GM13976 (cell line): ENCODE measurements at regions not wholly inside any gene's neighbourhood (a gene's known extent, or its start where the extent isn't known, plus 50 kb on each side); places are given as distances from the start of the nearest gene placed in this dataset.

Experiments
- DNase-seq: peaks from one replicate; pipeline ENCODE4 v3.0.0; 2012; ENCODE audit warnings: low spot score
- in situ Hi-C: fragments of 300-500 bp; cut with MboI; formaldehyde crosslinking; loops from one replicate; pipeline ENCODE4 v1.12.0; 2022; ENCODE audit warnings: low sequenced_read_pairs, mixed read lengths, inconsistent platforms; ENCODE audit not compliant: unreplicated experiment
- TF ChIP-seq, protein P1 (sequence below): IDR thresholded peaks from 2 replicates; pipeline ENCODE4 v1.5.1; 2012; ENCODE audit warnings: borderline replicate concordance, mild to moderate bottlenecking; ENCODE audit not compliant: insufficient read depth; ENCODE audit errors: extremely low read depth, missing control alignments, control extremely low read depth

DNA sequence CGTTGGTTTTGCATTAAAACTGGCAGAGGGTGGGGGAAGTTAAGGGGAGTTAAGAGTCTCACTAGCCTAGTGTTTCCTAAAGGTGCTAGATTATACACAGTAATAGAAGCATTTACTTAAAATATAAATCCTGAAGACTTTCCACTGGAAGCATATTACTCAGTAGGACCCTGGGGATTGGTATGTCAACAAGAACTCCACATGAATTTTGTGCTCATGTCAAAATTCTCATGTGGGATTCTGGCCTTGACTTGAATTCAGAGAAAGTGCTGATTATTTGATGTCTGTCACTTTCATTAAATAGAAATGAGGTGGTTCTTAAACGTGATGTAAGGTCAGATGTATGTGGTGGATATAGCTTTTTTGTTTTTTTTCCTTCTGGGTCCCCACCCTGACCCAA, 997.2 kb downstream of the TUSC7 start:
- TF ChIP-seq, protein P1, sequence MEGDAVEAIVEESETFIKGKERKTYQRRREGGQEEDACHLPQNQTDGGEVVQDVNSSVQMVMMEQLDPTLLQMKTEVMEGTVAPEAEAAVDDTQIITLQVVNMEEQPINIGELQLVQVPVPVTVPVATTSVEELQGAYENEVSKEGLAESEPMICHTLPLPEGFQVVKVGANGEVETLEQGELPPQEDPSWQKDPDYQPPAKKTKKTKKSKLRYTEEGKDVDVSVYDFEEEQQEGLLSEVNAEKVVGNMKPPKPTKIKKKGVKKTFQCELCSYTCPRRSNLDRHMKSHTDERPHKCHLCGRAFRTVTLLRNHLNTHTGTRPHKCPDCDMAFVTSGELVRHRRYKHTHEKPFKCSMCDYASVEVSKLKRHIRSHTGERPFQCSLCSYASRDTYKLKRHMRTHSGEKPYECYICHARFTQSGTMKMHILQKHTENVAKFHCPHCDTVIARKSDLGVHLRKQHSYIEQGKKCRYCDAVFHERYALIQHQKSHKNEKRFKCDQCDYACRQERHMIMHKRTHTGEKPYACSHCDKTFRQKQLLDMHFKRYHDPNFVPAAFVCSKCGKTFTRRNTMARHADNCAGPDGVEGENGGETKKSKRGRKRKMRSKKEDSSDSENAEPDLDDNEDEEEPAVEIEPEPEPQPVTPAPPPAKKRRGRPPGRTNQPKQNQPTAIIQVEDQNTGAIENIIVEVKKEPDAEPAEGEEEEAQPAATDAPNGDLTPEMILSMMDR: no peak
- in situ Hi-C loops: no loop called here
- no peak for DNase-seq

DNA sequence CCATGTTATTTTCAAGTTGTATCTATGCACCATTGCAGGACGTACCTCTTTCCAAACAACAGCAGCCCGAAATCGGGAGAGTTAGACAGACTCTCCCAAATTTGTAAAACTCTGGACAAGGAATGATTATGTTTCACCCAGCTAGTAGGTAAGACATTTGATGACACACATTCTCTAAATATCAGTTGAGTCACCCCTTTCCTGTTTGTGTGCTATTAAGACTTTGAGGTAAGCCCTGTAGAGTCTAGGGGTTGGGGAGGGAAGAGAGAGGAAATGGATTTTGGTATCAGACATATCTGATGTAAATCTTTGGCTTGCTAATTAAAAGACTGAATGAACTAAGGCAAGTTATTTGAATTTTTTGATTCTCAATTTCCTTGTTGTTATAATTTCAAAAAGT, 999.0 kb downstream of the TUSC7 start:
- DNase-seq: no peak
- in situ Hi-C loops: no loop called here
- TF ChIP-seq, protein P1: no peak

DNA sequence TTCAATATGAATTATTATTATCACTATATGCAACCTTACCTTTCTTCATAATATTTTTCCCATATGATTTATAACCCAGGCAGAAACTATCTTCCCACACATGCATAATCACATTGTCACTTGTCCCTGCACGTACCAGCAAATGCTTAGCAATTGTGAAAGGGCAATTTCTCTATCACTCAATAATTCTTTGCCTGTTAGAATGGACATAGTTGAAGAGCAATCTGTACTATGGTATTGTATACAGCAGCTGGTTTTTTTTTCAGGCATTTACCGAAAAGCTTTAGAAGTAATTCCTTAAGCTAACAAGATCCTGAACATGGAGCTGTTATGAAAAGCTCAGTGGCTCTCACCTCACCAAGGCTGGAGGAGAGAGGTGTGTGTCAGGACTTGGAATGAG, 999.5 kb downstream of the TUSC7 start:
- TF ChIP-seq, protein P1: no peak
- in situ Hi-C loops: no loop called here
- DNase-seq: no peak

DNA sequence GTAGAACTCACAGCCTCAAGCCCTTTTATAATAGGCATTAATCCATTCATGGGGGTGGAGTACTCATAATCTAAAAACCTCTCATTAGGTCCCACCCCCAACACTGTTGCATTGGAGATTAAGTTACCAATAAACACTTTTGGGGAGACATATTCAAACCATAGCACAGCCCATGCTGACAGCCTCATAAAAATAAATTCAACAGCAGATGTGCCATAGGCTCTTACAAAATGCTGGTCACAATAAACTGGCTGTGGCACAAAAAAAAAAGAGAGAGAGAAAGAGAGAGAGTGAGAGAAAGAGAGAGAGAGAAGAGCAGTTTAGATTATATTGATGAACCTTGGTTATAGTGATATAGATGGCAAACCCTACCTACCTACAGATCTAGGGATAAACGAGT, 1000.9 kb downstream of the TUSC7 start:
- no peak for DNase-seq
- in situ Hi-C loops: no loop called here
- TF ChIP-seq, protein P1: no peak

DNA sequence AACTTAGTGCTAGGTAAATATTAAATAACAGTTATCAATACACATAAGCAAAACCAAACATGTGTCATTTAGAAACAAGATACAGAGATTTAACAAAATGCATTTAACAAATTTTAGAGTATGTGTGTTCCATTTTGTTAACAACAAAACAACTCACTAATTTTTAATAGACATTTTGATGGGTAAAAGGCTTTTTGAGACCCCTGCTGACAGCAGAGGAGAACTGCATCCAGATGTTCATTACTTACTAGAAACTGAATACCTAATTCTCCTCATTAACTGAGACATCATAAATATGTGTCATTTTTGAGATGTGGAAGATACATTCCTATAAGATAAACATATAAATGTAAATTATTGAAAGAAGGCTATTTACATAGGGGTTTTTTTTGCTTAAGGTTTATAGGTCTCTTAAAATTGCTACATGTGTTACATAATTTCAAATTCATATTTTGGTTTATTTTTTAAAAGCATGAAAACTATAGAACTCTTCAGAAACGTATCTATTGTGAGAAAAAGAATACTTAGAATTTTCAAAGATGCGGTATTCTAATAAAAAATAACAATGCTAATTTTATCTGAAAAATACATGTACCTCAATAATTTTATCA, 1009.8 kb downstream of the TUSC7 start:
- TF ChIP-seq, protein P1: peak; percentile 30
- peak; percentile 5 for DNase-seq
- in situ Hi-C loops: no loop called here

DNA sequence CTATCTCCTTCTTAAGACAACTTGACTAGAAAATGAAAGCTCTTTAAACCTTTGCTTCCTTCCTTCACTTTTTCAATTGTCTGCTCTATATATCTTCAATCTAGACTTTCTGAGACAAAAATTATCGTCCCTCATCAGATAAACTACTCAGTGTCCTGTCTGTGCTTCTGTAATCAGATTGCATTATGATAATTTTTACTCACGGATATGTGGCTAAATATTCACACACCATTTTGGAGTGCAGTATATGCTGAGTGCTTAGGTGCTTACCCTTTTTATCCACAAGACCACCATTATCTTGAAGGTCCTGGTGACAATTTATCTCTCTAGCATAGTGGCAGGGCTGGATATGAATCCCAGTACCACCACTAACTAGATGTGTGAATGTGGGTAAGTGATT, 1012.3 kb downstream of the TUSC7 start:
- DNase-seq: no peak
- TF ChIP-seq, protein P1: no peak
- in situ Hi-C loops: no loop called here

DNA sequence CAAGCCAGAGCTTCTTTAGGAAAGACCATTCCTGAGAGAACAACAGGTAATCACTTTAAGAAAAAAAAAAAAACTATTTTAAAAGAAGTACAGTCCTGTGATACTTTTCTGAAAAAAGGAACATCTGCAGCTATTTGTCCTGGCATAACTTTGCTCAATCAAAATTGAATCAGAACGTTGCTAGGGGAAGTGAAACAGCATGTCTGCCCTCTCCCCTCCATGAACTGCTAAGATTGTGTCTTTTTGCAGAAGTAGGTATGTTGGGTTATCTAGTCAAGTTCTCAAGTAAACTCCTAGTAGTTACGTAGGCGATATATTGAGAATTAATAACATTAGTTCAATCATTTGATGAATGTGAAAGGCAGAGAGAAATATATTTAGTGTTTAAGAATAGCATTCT, 1013.3 kb downstream of the TUSC7 start:
- in situ Hi-C loops: no loop called here
- TF ChIP-seq, protein P1: no peak

More for the DNA sequence above, 1013.3 kb downstream of the TUSC7 start:
- no peak for DNase-seq
